ENCODE measurements at regions not wholly inside any gene's neighbourhood (a gene's known extent, or its start where the extent isn't known, plus 50 kb on each side); places are given as distances from the start of the nearest gene placed in this dataset.
"Not testable (repeated sequence)": the region's sequence is repeated elsewhere in the genome, so short reads cannot be mapped to it uniquely, and the experiment has no call there.

GRCh38 chrX:114272096-114272686, 311.7 kb upstream of the HTR2C start:
- DNase-seq (ENCODE audit: low read depth in 4 of 4, low spot score in 3 of 4): no peak

- DNase-seq (ENCODE audit: low read depth in 4 of 4, low spot score in 3 of 4): not testable (repeated sequence)
These were observed 313.5 kb upstream of the HTR2C start for GRCh38 chrX:114270371-114270770.

- no peak for DNase-seq (ENCODE audit: low read depth in 4 of 4, low spot score in 3 of 4)
These were observed 315.2 kb upstream of the HTR2C start for GRCh38 chrX:114268643-114269042.

- DNase-seq (ENCODE audit: low read depth in 4 of 4, low spot score in 3 of 4): no peak
These were observed 316.7 kb upstream of the HTR2C start for GRCh38 chrX:114267142-114267541.

- no peak for DNase-seq (ENCODE audit: low read depth in 4 of 4, low spot score in 3 of 4)
These were observed 331.7 kb upstream of the HTR2C start for GRCh38 chrX:114252186-114252585.

- no peak for DNase-seq (ENCODE audit: low read depth in 4 of 4, low spot score in 3 of 4)
These were observed 332.3 kb upstream of the HTR2C start for GRCh38 chrX:114251575-114251974.

- no peak for DNase-seq (ENCODE audit: low read depth in 4 of 4, low spot score in 3 of 4)
These were observed 362.4 kb upstream of the HTR2C start for GRCh38 chrX:114221445-114221844.

- no peak for DNase-seq (ENCODE audit: low read depth in 4 of 4, low spot score in 3 of 4)
These were observed 373.0 kb upstream of the HTR2C start for GRCh38 chrX:114210879-114211278.

GRCh38 chrX:114201622-114202021, 382.3 kb upstream of the HTR2C start:
- no peak for DNase-seq (ENCODE audit: low read depth in 4 of 4, low spot score in 3 of 4)

GRCh38 chrX:114181195-114181594, 402.7 kb upstream of the HTR2C start:
- DNase-seq (ENCODE audit: low read depth in 4 of 4, low spot score in 3 of 4): no peak

GRCh38 chrX:114178126-114178525, 405.8 kb upstream of the HTR2C start:
- DNase-seq (ENCODE audit: low read depth in 4 of 4, low spot score in 3 of 4): no peak

GRCh38 chrX:114167276-114167675, 416.6 kb upstream of the HTR2C start:
- not testable (repeated sequence) for DNase-seq (ENCODE audit: low read depth in 4 of 4, low spot score in 3 of 4)

- no peak for DNase-seq (ENCODE audit: low read depth in 4 of 4, low spot score in 3 of 4)
These were observed 417.3 kb upstream of the HTR2C start for GRCh38 chrX:114166601-114167000.

GRCh38 chrX:114165537-114165936, 418.3 kb upstream of the HTR2C start:
- no peak for DNase-seq (ENCODE audit: low read depth in 4 of 4, low spot score in 3 of 4)

GRCh38 chrX:114162068-114162735, 421.7 kb upstream of the HTR2C start:
- no peak for DNase-seq (ENCODE audit: low read depth in 4 of 4, low spot score in 3 of 4)

- DNase-seq (ENCODE audit: low read depth in 4 of 4, low spot score in 3 of 4): no peak
These were observed 431.1 kb upstream of the HTR2C start for GRCh38 chrX:114152801-114153200.

GRCh38 chrX:114152130-114152529, 431.8 kb upstream of the HTR2C start:
- DNase-seq (ENCODE audit: low read depth in 4 of 4, low spot score in 3 of 4): no peak

GRCh38 chrX:114134465-114134864, 449.4 kb upstream of the HTR2C start:
- DNase-seq (ENCODE audit: low read depth in 4 of 4, low spot score in 3 of 4): no peak

- DNase-seq (ENCODE audit: low read depth in 4 of 4, low spot score in 3 of 4): no peak
These were observed 456.4 kb upstream of the HTR2C start for GRCh38 chrX:114127411-114128025.

GRCh38 chrX:114127005-114127404, 456.9 kb upstream of the HTR2C start:
- DNase-seq (ENCODE audit: low read depth in 4 of 4, low spot score in 3 of 4): no peak

- DNase-seq (ENCODE audit: low read depth in 4 of 4, low spot score in 3 of 4): no peak
These were observed 482.8 kb upstream of the HTR2C start for GRCh38 chrX:114101081-114101480.

- no peak for DNase-seq (ENCODE audit: low read depth in 4 of 4, low spot score in 3 of 4)
These were observed 486.0 kb upstream of the HTR2C start for GRCh38 chrX:114097866-114098265.

Data from left renal pelvis (tissue), 4 donors.